ENCODE measurements at regions not wholly inside any gene's neighbourhood (a gene's known extent, or its start where the extent isn't known, plus 50 kb on each side); places are given as distances from the start of the nearest gene placed in this dataset.

- no TSS peak for BruUV-seq (replicated peaks)
- Histone ChIP-seq H3K4me2 (ENCODE audit: insufficient read depth, low read length) (no peak overlapping the region), H3K9me1 (replicated peaks; ENCODE audit: control insufficient read depth, extremely low read depth, insufficient read depth, low read length) (no peaks in the 10 kb centered on the region), H3K27me3 (ENCODE audit: control insufficient read depth in 2 of 2, insufficient read depth in 2 of 2, low read length in 2 of 2) (no peaks in the 10 kb centered on the region), H3K79me2 (ENCODE audit: control insufficient read depth, insufficient read depth, low read length) (no peaks in the 10 kb centered on the region), H2AFZ (ENCODE audit: low read depth, low read length) (no peak overlapping the region), H3K27ac (ENCODE audit: insufficient read depth, low read depth, low read length) (no peak overlapping the region), H3K9ac (replicated peaks; ENCODE audit: extremely low read depth, insufficient read depth, low read length) (no peak overlapping the region), H3K9me3 (replicated peaks; ENCODE audit: control insufficient read depth, insufficient read depth, low read length) (no peaks in the 10 kb centered on the region), H3K4me3 (replicated peaks in 1 of 3; ENCODE audit: insufficient read depth in 1 of 3, low read depth in 1 of 3, low read length in 3 of 3) (no peak overlapping the region), H4K20me1 (replicated peaks; ENCODE audit: control insufficient read depth, extremely low read depth, insufficient read depth, low read length) (no peaks in the 10 kb centered on the region), H3K4me1 (ENCODE audit: control insufficient read depth, extremely low read depth, insufficient read depth, low read length) (peaks cover 26% of the 10 kb centered on the region), H3K36me3 (ENCODE audit: control insufficient read depth in 2 of 2, extremely low read depth in 1 of 2, insufficient read depth in 2 of 2, low read length in 2 of 2) (peaks cover 0 to 3% of the 10 kb centered on the region in 2 experiments)
- DNase-seq (ENCODE audit: low read depth, low spot score) (no peak), FAIRE-seq (no peak)
- no peak for TF ChIP-seq POLR2AphosphoS5 (IDR thresholded peaks at IDR 0.05; ENCODE audit: insufficient read depth, low read depth, low read length)
- no peak for TF ChIP-seq JUN (IDR thresholded peaks at IDR 0.05; ENCODE audit: borderline replicate concordance, insufficient read depth, insufficient read length, low read depth)
- TF ChIP-seq MAX (IDR thresholded peaks at IDR 0.05; ENCODE audit: insufficient read depth, insufficient read length): no peak
- no peak for TF ChIP-seq EZH2 (IDR thresholded peaks at IDR 0.05; ENCODE audit: borderline replicate concordance, low read depth, low read length, severe bottlenecking)
- TF ChIP-seq GATA2 (IDR thresholded peaks at IDR 0.05; ENCODE audit: insufficient read depth, insufficient read length, low read depth, low read length): no peak
- TF ChIP-seq MYC (IDR thresholded peaks at IDR 0.05; ENCODE audit: low read depth, low read length): no peak
- TF ChIP-seq POLR2A (IDR thresholded peaks at IDR 0.05; ENCODE audit: low read depth, low read length): no peak
- TF ChIP-seq CTCF (IDR thresholded peaks at IDR 0.05; ENCODE audit: extremely low read depth in 1 of 2, insufficient read depth in 1 of 2, low read depth in 1 of 2, low read length in 2 of 2): no peak
- POLR2A ChIA-PET: no interaction called here
- intact Hi-C loops (cut with micrococcal nuclease): no loop called here
- CTCF ChIA-PET: no interaction called here
- dilution Hi-C loops (cut with MboI; ENCODE audit: extremely low pct_ligation_motif_present, low sequenced_read_pairs): no loop called here
Observed at GRCh38 chr10:4638099-4638498, 187.9 kb upstream of the AKR1E2 start.
